ENCODE measurements at regions not wholly inside any gene's neighbourhood (a gene's known extent, or its start where the extent isn't known, plus 50 kb on each side); places are given as distances from the start of the nearest gene placed in this dataset.
"Not testable (repeated sequence)": the region's sequence is repeated elsewhere in the genome, so short reads cannot be mapped to it uniquely, and the experiment has no call there.

GRCh38 chr1:56248138-56248537 is 331.2 kb downstream of the PLPP3 start:
- no peaks in the 10 kb centered on the region for H3K9me3 ChIP-seq (ENCODE audit: control insufficient read depth, insufficient read depth, low read length)
- no peak overlapping the region for H3K4me3 ChIP-seq (ENCODE audit: low read depth, low read length)
- H3K27ac ChIP-seq (ENCODE audit: low read depth, low read length): no peak overlapping the region
- H3K4me1 ChIP-seq (ENCODE audit: control insufficient read depth, insufficient read depth, low read length): peaks cover 5% of the 10 kb centered on the region; the same call in 1 of the 2 replicates
- H3K36me3 ChIP-seq (ENCODE audit: control insufficient read depth, insufficient read depth, low read length): no peaks in the 10 kb centered on the region
- H3K27me3 ChIP-seq (ENCODE audit: control insufficient read depth, insufficient read depth, low read length): no peaks in the 10 kb centered on the region
- H3K9ac ChIP-seq (ENCODE audit: low read depth, low read length): no peak overlapping the region

- H3K27me3 ChIP-seq (ENCODE audit: control insufficient read depth, insufficient read depth, low read length); H3K4me1 ChIP-seq (ENCODE audit: control insufficient read depth, insufficient read depth, low read length); H3K9me3 ChIP-seq (ENCODE audit: control insufficient read depth, insufficient read depth, low read length); H3K9ac ChIP-seq (ENCODE audit: low read depth, low read length); H3K36me3 ChIP-seq (ENCODE audit: control insufficient read depth, insufficient read depth, low read length); H3K4me3 ChIP-seq (ENCODE audit: low read depth, low read length); H3K27ac ChIP-seq (ENCODE audit: low read depth, low read length): not testable (repeated sequence)
Measured at GRCh38 chr1:56246726-56247125, 332.6 kb downstream of the PLPP3 start.

DNA sequence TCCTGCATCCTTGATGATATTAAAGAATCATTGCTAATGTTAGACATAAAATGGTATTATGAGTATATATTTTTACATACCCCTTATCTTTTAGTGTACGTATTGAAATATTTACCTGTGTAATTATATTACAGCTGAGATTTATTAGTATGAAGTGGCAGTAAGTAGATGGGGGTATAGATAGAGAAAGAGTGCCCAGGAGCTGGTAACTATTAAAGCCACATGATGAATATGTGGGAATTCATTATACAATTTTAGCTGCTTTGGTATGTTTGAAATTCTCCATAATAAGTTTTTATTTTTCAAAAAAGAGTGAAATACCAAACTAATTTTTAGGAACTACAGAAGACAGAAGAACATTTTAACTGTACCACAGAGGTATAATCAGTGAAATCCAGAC is 339.0 kb downstream of the PLPP3 start:
- H3K27ac ChIP-seq (ENCODE audit: low read depth, low read length): no peak overlapping the region
- no peaks in the 10 kb centered on the region for H3K9me3 ChIP-seq (ENCODE audit: control insufficient read depth, insufficient read depth, low read length)
- H3K36me3 ChIP-seq (ENCODE audit: control insufficient read depth, insufficient read depth, low read length): no peaks in the 10 kb centered on the region
- no peak overlapping the region for H3K4me3 ChIP-seq (ENCODE audit: low read depth, low read length)
- no peak overlapping the region for H3K9ac ChIP-seq (ENCODE audit: low read depth, low read length)
- no peaks in the 10 kb centered on the region for H3K27me3 ChIP-seq (ENCODE audit: control insufficient read depth, insufficient read depth, low read length)
- H3K4me1 ChIP-seq (ENCODE audit: control insufficient read depth, insufficient read depth, low read length): no peaks in the 10 kb centered on the region

DNA sequence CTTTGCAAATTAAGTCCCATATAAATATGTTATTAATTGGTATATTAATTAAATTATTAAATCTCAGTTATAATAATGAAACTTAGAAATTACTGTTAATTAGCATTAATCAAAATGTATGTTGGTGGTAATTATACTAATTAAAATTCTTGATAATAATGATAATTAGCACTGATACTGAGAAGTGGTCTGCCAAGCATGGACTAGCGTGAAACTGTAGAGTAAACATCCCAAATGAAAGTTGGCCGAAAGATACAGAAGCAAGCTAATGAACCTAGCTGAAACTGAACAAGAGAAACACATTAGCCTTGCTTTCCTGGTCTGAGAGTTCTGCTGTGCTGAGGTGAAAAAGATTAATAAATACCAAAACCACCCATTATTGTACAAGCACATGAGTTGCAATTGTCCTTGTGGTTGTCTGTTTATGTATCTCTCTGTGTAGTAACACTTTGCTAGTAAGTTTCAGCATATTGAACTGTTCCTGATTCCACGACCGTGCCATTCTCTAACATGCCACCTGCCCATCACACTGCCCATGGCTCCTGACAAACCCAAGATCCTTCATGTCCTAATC is 341.8 kb downstream of the PLPP3 start:
- Histone ChIP-seq H3K27me3 (ENCODE audit: control insufficient read depth, insufficient read depth, low read length) (no peaks in the 10 kb centered on the region), H3K4me3 (ENCODE audit: low read depth, low read length) (no peak overlapping the region), H3K9me3 (ENCODE audit: control insufficient read depth, insufficient read depth, low read length) (no peaks in the 10 kb centered on the region), H3K9ac (ENCODE audit: low read depth, low read length) (no peak overlapping the region), H3K4me1 (ENCODE audit: control insufficient read depth, insufficient read depth, low read length) (no peaks in the 10 kb centered on the region), H3K27ac (ENCODE audit: low read depth, low read length) (no peak overlapping the region), H3K36me3 (ENCODE audit: control insufficient read depth, insufficient read depth, low read length) (no peaks in the 10 kb centered on the region)

DNA sequence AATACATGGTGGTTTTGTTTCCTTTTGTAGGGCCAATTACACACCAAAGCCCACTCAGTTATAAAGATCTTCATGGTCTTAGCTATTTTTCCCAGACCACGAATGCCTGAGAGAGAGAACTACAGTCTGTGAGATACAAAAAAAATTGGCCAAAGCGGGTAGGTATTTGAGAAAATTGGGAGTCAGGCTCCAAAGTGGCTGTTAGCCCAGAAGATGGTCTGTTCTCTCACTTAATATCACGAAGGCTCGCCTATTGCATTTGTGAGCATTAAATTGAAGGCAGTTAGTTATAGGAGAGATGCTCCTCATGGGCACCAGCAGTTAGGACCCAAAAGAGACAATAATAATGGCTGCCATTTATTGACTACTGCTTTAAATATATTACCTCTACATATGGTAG is 342.7 kb downstream of the PLPP3 start:
- H3K27me3 ChIP-seq (ENCODE audit: control insufficient read depth, insufficient read depth, low read length): no peaks in the 10 kb centered on the region
- H3K4me1 ChIP-seq (ENCODE audit: control insufficient read depth, insufficient read depth, low read length): no peaks in the 10 kb centered on the region
- H3K27ac ChIP-seq (ENCODE audit: low read depth, low read length): no peak overlapping the region
- no peak overlapping the region for H3K9ac ChIP-seq (ENCODE audit: low read depth, low read length)
- no peaks in the 10 kb centered on the region for H3K9me3 ChIP-seq (ENCODE audit: control insufficient read depth, insufficient read depth, low read length)
- no peaks in the 10 kb centered on the region for H3K36me3 ChIP-seq (ENCODE audit: control insufficient read depth, insufficient read depth, low read length)
- H3K4me3 ChIP-seq (ENCODE audit: low read depth, low read length): no peak overlapping the region

DNA sequence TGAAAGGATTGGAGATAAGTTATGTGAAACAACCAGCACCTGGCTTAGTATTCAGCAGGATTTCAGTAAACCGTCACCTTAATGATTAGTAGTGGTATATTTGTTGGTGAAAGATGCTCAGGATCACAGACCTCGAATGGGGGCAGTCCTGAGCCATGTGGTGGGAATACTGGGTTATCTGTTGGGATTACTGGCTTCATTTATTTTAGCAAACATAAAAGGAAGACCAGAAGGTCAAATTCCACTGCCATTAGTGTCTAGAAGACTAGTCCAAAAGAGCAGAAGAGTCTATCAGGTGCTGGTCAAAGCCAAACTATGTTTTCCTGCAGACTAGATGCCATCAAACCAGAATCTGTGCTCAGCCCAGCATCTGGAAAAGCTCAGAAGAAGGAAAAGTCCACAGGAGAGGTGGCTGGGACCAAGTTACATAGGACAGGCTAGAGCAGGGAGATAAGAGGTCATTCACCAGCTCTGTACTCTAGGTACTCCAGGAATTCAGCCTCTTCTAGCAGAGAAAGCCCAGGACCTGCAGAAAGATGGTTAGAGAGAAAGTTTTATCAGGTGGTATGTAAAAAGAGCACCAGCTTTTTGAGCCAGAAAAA is 343.4 kb downstream of the PLPP3 start:
- H3K9ac ChIP-seq (ENCODE audit: low read depth, low read length): no peak overlapping the region
- H3K4me3 ChIP-seq (ENCODE audit: low read depth, low read length): no peak overlapping the region
- H3K36me3 ChIP-seq (ENCODE audit: control insufficient read depth, insufficient read depth, low read length): no peaks in the 10 kb centered on the region
- no peaks in the 10 kb centered on the region for H3K27me3 ChIP-seq (ENCODE audit: control insufficient read depth, insufficient read depth, low read length)
- H3K4me1 ChIP-seq (ENCODE audit: control insufficient read depth, insufficient read depth, low read length): no peaks in the 10 kb centered on the region
- no peak overlapping the region for H3K27ac ChIP-seq (ENCODE audit: low read depth, low read length)
- no peaks in the 10 kb centered on the region for H3K9me3 ChIP-seq (ENCODE audit: control insufficient read depth, insufficient read depth, low read length)

- H3K27me3 ChIP-seq (ENCODE audit: control insufficient read depth, insufficient read depth, low read length): no peaks in the 10 kb centered on the region
- no peaks in the 10 kb centered on the region for H3K36me3 ChIP-seq (ENCODE audit: control insufficient read depth, insufficient read depth, low read length)
- H3K4me1 ChIP-seq (ENCODE audit: control insufficient read depth, insufficient read depth, low read length): 0 out of 2 replicates have a peak, but pooled peaks cover 8% of the 10 kb centered on the region
- H3K9ac ChIP-seq (ENCODE audit: low read depth, low read length): no peak overlapping the region
- no peak overlapping the region for H3K27ac ChIP-seq (ENCODE audit: low read depth, low read length)
- H3K9me3 ChIP-seq (ENCODE audit: control insufficient read depth, insufficient read depth, low read length): no peaks in the 10 kb centered on the region
- H3K4me3 ChIP-seq (ENCODE audit: low read depth, low read length): no peak overlapping the region
Measured at GRCh38 chr1:56229186-56229585, 350.2 kb downstream of the PLPP3 start.

DNA sequence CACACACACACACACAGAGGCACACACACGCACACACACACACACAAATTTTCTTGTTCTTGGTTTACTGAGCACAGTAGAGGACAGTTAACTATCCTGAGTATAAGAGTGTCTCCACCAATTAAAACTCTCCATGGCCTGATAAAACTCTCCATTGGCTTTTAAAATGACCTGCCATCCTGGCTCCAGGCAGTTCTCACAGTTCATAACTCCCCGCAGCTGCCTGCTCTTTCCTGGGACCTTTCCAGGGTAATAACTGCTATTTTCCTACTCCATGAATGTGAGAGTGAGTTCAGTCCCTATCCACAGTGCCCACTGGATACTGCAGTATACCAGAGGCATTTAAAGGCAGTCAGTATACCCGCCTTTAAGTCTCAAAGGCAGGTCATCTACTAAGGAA is 351.5 kb downstream of the PLPP3 start:
- Histone ChIP-seq H3K4me1 (ENCODE audit: control insufficient read depth, insufficient read depth, low read length) (0 out of 2 replicates have a peak, but pooled peaks cover 8% of the 10 kb centered on the region), H3K4me3 (ENCODE audit: low read depth, low read length) (no peak overlapping the region), H3K27me3 (ENCODE audit: control insufficient read depth, insufficient read depth, low read length) (no peaks in the 10 kb centered on the region), H3K27ac (ENCODE audit: low read depth, low read length) (no peak overlapping the region), H3K9ac (ENCODE audit: low read depth, low read length) (no peak overlapping the region), H3K36me3 (ENCODE audit: control insufficient read depth, insufficient read depth, low read length) (no peaks in the 10 kb centered on the region), H3K9me3 (ENCODE audit: control insufficient read depth, insufficient read depth, low read length) (no peaks in the 10 kb centered on the region)

DNA sequence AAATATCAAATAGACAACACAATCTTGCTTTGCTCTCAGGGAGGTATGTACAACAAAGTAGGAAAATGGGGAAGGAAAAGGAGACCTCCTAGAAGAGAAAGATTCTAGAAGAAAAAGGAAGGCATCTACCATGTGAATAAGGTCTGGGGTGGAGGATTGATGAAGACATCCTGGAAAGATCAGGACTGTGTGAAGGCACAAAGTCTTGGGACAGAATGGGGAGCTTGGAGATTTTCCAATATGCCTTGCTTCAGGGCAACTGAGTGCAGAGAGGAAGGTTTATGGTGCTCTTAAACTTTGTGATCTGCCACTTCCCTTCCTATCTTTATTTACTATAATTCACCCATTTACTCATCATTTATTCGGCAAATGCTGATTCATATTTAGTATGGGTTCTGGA is 352.0 kb downstream of the PLPP3 start:
- H3K27ac ChIP-seq (ENCODE audit: low read depth, low read length): no peak overlapping the region
- no peaks in the 10 kb centered on the region for H3K36me3 ChIP-seq (ENCODE audit: control insufficient read depth, insufficient read depth, low read length)
- no peaks in the 10 kb centered on the region for H3K9me3 ChIP-seq (ENCODE audit: control insufficient read depth, insufficient read depth, low read length)
- no peaks in the 10 kb centered on the region for H3K27me3 ChIP-seq (ENCODE audit: control insufficient read depth, insufficient read depth, low read length)
- no peak overlapping the region for H3K9ac ChIP-seq (ENCODE audit: low read depth, low read length)
- no peak overlapping the region for H3K4me3 ChIP-seq (ENCODE audit: low read depth, low read length)
- 0 out of 2 replicates have a peak, but pooled peaks cover 8% of the 10 kb centered on the region for H3K4me1 ChIP-seq (ENCODE audit: control insufficient read depth, insufficient read depth, low read length)

DNA sequence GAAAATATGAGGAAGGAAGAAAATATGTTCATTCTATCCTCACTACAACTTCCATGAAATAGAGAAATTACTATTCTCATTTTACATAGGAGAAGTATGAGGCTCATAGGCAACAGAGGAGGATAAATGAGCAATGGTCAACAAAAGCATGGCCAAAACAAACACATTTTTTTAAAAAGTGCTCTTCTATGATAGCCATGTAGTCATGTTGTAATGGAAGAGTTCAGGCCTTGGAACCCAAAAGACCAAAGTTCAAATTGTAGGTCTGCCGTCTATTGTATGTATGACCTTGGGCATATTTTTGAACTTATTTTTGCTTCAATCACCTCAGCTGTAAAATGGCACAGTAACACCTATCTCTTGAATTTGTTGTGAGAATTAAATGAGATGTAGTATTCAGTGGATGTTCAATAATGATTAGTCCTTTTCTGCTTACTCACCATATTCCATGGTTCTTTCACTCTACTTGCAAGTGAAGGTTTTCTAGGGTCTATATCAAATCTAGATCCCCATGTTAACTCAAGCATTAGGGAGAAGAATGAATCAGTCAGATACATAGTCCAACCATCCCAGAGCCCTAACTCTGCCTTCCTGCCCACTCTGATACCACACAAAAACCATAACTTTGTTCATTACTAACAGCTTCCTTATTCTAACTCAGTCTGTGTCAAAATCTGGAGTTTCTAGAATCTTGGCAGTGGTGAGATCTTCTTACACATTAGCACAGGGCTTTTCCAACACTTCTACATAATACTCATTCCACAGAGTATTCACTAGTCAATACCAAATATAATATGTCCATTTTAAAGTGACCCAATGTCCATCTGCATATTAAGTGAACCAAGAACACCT is 353.2 kb downstream of the PLPP3 start:
- H3K9ac ChIP-seq (ENCODE audit: low read depth, low read length): no peak overlapping the region
- no peak overlapping the region for H3K4me3 ChIP-seq (ENCODE audit: low read depth, low read length)
- no peaks in the 10 kb centered on the region for H3K9me3 ChIP-seq (ENCODE audit: control insufficient read depth, insufficient read depth, low read length)
- no peaks in the 10 kb centered on the region for H3K36me3 ChIP-seq (ENCODE audit: control insufficient read depth, insufficient read depth, low read length)
- no peaks in the 10 kb centered on the region for H3K27me3 ChIP-seq (ENCODE audit: control insufficient read depth, insufficient read depth, low read length)
- H3K27ac ChIP-seq (ENCODE audit: low read depth, low read length): no peak overlapping the region
- 0 out of 2 replicates have a peak, but pooled peaks cover 8% of the 10 kb centered on the region for H3K4me1 ChIP-seq (ENCODE audit: control insufficient read depth, insufficient read depth, low read length)

DNA sequence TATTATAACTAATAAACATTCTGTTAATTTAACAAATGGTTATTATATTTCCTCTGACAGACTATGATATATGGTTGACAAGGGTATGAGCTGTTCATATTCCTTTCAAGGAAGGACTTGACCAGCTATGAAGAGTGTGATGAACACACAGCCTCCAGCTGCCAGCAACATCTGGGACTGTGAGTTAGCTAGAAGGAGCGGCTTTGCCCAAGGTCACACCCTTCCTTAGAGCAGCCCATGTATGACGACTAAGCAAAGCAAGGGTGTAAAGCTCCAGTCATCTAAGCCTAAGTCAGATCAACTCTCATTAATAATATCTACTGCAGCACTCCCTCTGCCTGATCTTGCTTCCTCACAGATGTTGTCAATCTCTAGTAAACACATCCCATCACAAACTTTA is 355.4 kb downstream of the PLPP3 start:
- Histone ChIP-seq H3K4me3 (ENCODE audit: low read depth, low read length) (no peak overlapping the region), H3K9me3 (ENCODE audit: control insufficient read depth, insufficient read depth, low read length) (no peaks in the 10 kb centered on the region), H3K36me3 (ENCODE audit: control insufficient read depth, insufficient read depth, low read length) (no peaks in the 10 kb centered on the region), H3K9ac (ENCODE audit: low read depth, low read length) (no peak overlapping the region), H3K27me3 (ENCODE audit: control insufficient read depth, insufficient read depth, low read length) (no peaks in the 10 kb centered on the region), H3K27ac (ENCODE audit: low read depth, low read length) (no peak overlapping the region), H3K4me1 (ENCODE audit: control insufficient read depth, insufficient read depth, low read length) (0 out of 2 replicates have a peak, but pooled peaks cover 8% of the 10 kb centered on the region)

Measured in HUES48 (cell line).